ENCODE measurements at regions not wholly inside any gene's neighbourhood (a gene's known extent, or its start where the extent isn't known, plus 50 kb on each side); places are given as distances from the start of the nearest gene placed in this dataset.
"Not testable (repeated sequence)": the region's sequence is repeated elsewhere in the genome, so short reads cannot be mapped to it uniquely, and the experiment has no call there.

DNA sequence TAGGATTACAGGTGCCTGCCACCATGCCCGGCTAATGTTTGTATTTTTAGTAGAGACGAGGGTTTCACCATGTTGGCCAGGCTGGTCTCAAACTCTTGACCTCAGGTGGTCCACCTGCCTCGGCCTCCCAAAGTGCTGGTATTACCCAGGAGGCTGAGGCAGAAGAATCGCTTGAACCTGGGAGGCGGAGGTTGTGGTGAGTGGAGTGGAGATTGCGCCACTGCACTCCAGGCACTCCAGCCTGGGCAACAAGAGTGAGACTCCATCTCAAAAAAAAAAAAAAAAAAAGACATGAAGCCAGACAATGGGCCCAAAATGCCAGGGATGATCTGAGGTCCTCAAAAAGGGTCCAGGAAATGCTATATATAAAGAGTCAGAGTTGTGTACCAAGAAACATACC is 392.9 kb downstream of the SEC14L1 start:
- DNase-seq, result not testable (repeated sequence)

GRCh38 chr17:77534137-77534536 is 393.4 kb downstream of the SEC14L1 start:
- DNase-seq, result no peak

DNA sequence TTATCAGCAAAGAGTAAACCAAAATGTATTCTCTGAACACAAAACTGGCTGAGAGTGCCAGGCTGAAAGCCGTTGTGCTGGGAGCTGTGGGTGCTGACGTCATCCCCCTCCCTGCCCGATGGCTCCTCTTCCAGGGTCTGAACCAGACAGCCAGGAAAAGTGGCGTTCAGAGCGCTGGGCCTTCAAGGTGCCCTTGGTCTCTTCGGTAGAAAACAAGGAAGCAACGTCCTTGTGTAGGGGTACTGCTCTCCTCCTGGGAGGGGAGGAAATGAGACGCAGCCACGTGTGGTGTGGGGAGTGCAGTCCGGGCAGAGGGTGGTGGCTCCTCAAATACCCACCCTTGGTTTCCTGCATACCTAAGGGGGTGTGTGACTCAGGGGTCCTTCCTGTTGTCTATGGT is 394.7 kb downstream of the SEC14L1 start:
- DNase-seq, result no peak

DNA sequence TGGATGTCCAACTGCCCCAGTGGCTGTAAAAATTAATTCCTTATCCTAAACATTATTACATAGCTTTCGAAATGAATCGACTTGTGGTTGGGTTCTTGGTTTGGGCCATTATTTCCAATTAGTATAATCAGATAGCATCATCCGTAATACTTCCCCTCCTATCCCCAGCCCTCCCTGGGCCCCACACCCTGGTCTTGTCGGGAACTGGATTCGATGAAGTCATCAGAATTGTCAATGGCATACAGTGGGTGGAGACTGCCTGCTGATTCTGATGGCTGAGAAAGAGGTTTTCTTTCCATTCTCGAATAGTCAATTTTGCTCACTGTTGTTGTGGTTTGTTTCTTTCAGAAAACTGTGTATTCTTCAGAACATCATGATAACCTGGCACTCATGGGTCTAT is 395.1 kb downstream of the SEC14L1 start:
- DNase-seq, result no peak

DNA sequence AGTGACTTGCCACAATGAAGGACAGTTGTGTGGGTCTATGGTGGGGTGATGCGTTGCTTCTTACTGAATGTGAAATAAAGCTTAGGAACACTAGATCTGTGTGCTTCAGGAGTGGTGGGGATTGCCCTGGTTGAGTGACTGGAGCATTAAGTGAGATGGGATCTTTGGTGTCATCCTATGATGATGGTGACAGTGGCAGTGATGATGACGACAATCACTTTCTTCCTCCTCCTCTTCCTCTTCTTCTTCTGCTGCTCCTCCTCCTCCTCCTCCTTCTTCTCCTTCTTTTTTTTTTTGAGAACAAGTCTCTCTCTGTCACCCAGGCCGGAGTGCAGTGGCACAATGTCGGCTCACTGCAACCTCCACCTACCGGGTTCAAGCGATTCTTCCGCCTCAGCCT is 396.8 kb downstream of the SEC14L1 start:
- DNase-seq, result no peak

DNA sequence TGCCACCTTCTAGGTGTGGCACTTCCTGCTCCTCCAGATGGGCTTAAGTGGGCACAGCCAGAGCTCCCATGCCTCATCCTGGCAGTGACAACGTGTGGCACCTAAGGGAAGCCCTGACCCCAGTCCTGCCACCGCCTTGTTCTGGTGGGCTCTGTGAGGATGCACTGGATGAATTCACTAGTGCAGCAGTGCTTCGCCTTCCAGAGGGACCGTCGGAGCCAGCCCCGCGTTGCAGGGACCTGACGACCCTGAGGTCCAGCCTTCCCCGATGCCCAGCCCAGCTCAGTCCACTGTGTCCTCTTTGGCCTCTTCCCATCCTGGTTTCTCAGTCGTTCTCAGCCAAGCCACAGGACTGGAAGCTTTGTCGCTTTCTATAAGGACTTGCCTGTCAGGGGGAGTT is 399.8 kb downstream of the SEC14L1 start:
- no peak for DNase-seq

- DNase-seq, result no peak
These were observed 400.2 kb downstream of the SEC14L1 start for GRCh38 chr17:77540975-77541374.

DNA sequence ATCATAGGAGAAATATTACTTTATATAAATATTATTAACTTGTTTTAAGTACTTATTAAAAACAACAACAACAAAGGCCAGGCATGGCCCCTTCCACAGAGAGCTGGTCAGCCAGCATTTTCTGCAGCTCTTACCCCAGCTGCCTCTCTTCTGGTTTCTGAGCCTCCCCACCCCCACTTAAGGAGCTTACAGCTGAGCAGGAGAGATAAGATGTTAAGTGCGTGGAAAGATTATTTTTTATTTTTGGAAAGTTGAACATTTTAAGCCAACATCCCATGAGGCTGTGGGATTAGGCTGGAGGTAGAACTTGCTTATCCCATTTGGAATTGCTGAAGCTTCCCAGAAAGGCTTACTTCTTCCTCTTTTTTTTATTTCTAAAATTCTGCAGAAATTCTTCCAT is 401.2 kb downstream of the SEC14L1 start:
- no peak for DNase-seq

GRCh38 chr17:77542551-77543490 is 402.1 kb downstream of the SEC14L1 start:
- peak; percentile 54 to 78 for DNase-seq

DNA sequence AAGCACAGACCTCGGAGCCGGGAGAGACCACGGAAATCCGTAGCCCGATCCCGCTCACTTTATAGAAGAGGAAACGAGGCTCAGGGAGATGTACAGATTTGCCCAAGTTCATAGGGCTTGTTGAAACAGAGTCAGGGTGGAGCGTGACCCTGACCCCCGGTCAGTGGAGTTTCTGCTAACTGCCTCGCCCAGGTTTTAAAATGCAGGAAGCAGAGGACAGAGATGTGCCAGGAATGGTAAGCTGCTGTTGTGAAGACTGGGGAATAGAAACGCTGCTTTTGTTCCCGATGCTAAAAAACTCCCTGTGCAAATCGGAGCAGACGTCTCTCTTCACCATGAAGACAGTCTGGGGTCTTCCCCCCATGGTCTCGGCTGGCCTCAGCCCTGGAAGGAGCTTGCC is 403.0 kb downstream of the SEC14L1 start:
- DNase-seq, result no peak

GRCh38 chr17:77544347-77545110 is 403.8 kb downstream of the SEC14L1 start:
- no peak for DNase-seq

- DNase-seq, result no peak
These were observed 406.0 kb downstream of the SEC14L1 start for GRCh38 chr17:77546772-77547241.

DNA sequence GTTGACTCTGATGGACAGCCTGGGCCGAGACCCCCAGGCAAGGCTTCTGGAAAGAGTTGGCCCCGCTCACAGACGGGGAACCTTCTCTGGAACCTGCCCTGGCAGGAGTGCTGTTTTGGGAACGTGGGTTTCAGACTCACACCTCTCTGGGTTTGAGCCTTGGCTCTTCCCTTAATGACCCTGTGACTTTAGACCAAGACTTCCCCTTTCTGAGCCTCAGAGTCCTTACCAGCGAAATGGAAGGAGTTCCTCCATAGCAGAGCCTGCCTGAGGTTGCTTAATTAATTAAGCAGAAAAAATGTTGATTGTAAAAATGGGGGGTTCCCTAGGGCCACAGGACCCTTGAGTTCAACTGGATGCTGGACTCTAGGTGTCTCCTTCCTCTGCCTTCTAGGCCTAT is 408.2 kb downstream of the SEC14L1 start:
- DNase-seq, result no peak

DNA sequence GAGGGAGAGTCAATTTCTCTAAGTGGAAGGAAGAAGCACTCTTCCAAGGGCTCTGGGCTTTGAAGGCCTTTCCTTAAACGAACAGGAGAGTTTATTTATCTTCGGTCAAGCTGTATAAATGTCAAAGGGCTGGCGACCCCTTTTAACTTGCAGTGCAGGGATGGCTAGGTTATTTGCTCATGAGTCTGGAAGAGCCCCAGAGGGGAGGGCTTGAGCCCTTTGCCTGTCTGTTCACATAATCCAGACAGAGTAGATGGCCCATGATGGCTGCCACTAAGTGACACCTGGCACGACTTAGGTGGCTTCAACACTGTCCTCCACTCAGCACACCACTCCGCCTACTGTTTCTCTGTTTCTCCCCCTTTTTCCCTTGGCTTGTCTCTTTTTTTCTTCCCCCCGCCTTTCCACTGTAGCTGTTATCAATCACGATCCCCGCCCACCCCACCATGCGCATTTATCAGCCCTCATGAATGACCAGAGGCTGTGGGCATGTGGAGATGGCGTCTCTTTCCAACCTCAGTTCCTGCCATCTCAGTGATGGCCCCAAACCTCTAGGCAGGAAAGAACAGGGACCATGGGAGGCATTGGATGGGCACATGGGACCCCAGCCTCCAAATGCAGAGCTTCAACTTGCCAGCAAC is 408.7 kb upstream of the TNRC6C start:
- no peak for DNase-seq

DNA sequence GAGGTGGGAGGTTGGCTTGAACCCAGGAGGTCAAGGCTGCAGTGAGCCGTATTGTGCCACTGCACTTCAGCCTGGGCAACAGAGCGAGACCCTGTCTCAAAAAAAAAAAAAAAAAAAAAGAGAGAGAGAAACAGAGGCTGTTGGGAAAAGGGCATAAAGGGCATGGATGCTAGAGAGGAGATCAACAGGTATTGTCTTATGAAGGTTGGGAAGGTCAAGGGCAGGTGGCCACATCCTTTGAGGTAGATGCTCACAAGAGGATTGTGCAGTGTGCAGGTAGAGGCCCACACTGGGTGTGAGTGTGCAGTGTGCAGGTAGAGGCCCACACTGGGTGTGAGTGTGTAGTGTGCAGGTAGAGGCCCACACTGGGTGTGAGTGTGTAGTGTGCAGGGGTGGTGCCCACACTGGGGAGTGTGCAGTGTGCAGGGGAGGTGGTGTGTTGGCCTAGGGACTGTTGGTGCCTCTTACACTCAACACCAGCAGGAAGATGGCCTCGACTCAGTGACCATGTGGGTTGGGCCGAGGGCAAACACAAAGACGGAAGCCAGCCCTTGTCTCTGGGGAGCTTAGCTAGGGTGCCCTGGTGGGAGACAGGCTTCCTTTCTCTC is 404.9 kb upstream of the TNRC6C start:
- DNase-seq, result no peak

DNA sequence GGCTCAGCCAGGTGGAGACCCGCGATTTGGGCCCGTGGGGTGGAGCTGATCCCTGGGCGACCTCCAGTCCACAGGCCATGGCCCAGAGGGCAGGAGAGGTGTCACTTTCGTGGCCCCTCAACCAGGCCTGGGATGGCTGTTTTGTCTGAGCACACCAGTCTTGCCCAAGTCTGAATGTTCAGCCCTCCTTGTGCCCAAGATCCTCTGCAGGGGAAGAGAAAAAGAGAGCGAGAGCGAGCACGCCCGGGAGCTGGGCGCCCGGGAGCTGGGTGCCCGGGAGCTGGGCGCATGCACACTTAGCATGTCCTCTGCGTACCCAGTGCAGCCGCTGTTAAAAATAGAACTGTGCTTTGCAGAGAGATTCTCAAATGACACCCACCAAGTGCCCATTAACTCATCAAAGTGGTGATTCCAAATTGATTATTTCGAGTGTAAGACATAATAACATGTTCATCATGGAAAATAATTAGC is 403.3 kb upstream of the TNRC6C start:
- no peak for DNase-seq

DNA sequence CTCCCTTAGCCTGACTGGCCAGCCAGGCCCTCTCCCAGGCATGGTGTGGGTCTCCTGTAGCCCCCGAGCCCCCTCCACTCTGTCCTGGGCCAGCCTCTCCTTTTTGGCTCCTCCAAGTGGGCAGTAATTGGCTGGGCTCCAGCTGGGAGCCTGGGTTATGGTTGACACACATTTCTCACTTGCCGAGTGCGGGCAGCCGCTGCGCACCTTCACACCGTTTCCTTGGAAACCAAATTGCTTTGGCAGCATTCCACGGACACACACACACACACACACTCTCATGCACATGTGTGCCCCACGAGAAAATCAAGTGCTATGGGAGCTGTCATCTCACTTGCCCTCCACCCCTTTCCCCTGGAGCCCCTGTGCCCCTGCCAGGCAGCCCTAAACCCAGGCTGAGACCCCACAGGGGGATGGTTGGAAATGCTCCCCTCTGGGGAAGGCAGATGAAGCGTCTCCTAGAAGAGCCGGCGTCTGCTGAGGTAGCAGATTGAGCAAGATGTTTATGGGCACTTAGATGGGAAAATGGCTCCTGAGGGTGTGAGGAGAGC is 402.7 kb upstream of the TNRC6C start:
- DNase-seq, result no peak

- no peak for DNase-seq
These were observed 402.0 kb upstream of the TNRC6C start for GRCh38 chr17:77556383-77557061.

DNA sequence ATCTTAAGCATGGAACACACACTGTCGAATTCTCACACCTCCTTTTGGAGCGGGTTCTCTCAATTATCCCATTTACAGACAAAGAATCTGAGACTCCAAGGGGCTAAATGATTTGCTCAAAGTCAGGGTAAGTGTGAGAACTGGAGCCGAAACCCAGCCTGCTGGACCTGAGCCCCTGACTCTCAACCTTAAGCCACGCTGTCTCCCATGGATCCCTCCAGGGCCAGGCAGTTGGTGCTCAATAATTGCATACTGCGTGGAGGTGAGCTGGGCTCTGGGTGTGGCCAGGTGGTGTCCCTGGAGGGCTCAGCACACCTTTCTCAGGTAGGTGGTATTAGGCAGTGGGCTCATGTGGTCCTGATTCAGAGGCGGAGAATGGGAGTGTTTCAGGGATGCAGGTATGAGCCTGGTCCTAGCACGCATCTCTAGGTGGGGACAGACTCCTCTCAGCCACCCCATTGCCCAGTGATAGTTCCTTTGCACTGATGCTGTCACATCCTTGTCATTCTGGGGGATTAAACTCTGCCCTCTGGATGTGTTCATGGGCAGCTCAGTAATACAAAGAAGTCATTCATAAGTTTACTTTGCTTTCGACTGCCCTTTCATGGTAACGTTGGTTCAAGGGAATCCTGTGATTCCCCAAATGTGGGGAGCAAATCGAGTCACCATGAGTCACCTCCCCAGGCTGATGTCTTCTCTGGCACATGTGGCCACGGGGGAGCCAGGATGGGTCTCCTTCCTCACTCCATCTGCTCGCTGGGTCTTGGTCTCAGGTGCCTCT is 399.5 kb upstream of the TNRC6C start:
- no peak for DNase-seq

DNA sequence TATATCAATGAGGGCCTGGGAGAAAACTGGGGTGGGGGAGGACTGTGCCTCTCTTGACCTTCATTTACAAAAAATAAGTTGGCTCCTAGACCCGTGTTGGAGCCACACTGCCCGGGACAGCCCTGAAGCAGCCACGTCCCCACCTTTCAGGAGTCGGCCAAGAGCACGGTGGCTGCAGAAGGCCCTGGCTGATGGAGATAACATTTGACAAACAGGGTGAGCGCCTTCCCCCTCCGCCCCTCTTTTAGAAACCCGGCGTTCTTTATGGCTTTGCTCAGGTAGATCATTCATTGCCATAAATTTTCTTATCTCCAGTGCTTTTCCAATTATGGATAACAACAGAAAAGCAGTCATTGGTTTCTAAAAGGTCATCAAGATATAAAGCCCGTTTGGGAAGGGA is 398.1 kb upstream of the TNRC6C start:
- no peak for DNase-seq

DNA sequence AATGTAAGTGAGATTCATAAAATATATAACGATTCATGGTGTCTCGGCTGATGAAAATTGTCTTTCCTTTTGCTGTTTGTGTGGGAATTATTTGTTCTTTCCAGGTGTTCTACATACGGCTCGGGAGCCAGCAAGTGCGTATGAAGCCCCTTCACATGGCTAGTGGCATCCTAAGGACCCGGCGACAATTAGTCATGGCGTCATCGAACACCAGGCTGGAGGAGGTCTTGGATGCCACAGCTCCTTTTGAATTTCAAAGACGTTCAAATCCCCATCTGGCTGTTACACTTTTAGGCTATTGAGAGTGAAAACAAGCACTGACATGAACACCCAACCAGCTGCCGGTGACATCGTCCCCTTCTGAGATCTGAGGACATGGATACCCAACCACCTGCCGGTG is 397.7 kb upstream of the TNRC6C start:
- no peak for DNase-seq
